ENCODE measurements at regions not wholly inside any gene's neighbourhood (a gene's known extent, or its start where the extent isn't known, plus 50 kb on each side); places are given as distances from the start of the nearest gene placed in this dataset.

- CTCF ChIA-PET (ENCODE audit: unreplicated experiment): no interaction called here
- Histone ChIP-seq H3K4me3 (ENCODE audit: low read depth, low read length, poor library complexity, severe bottlenecking) (no peak overlapping the region), H3K36me3 (ENCODE audit: insufficient read depth, low read length) (no peaks in the 10 kb centered on the region), H3K4me1 (ENCODE audit: insufficient read depth, low read length, poor library complexity, severe bottlenecking) (no peaks in the 10 kb centered on the region), H3K4me2 (ENCODE audit: low read length) (no peak overlapping the region), H3K79me2 (ENCODE audit: insufficient read depth, low read depth, low read length) (no peaks in the 10 kb centered on the region), H2AFZ (ENCODE audit: low read length) (no peak overlapping the region), H3K9me3 (ENCODE audit: low read length) (no peaks in the 10 kb centered on the region), H3K27ac (ENCODE audit: low read depth, low read length, poor library complexity, severe bottlenecking) (no peak overlapping the region), H3K9me2 (ENCODE audit: insufficient read depth, low read length) (no peaks in the 10 kb centered on the region; the same call in 1 of the 2 replicates), H4K20me1 (ENCODE audit: insufficient read depth, low read length) (no peaks in the 10 kb centered on the region)
- POLR2A ChIA-PET: interaction anchor here (1.0 kb wide), 1 partner anchor 485 kb away, joined by 3 read pairs; no protein-coding TSS in a partner anchor
- intact Hi-C loops (cut with micrococcal nuclease; ENCODE audit: unreplicated experiment): no loop called here
- no peak for DNase-seq (ENCODE audit: low spot score)
- BruUV-seq (replicated peaks): no TSS peak
- TF ChIP-seq EZH2phosphoT487 (IDR thresholded peaks at IDR 0.05; ENCODE audit: borderline replicate concordance, low read depth, low read length): no peak
- TF ChIP-seq CTCF (conservative IDR thresholded peaks at IDR 0.05; ENCODE audit: low read length): no peak
Observed at GRCh38 chr9:7533376-7534090, 266.0 kb downstream of the DMAC1 start.

GRCh38 chr9:7523426-7524043 lies 276.0 kb downstream of the DMAC1 start:
- BruUV-seq (replicated peaks): no TSS peak
- Histone ChIP-seq H3K27ac (ENCODE audit: low read depth, low read length, poor library complexity, severe bottlenecking) (no peak overlapping the region), H3K4me1 (ENCODE audit: insufficient read depth, low read length, poor library complexity, severe bottlenecking) (no peaks in the 10 kb centered on the region), H3K4me2 (ENCODE audit: low read length) (no peak overlapping the region), H3K4me3 (ENCODE audit: low read depth, low read length, poor library complexity, severe bottlenecking) (no peak overlapping the region), H4K20me1 (ENCODE audit: insufficient read depth, low read length) (no peaks in the 10 kb centered on the region), H3K9me2 (ENCODE audit: insufficient read depth, low read length) (no peaks in the 10 kb centered on the region), H3K9me3 (ENCODE audit: low read length) (no peaks in the 10 kb centered on the region), H3K79me2 (ENCODE audit: insufficient read depth, low read depth, low read length) (no peaks in the 10 kb centered on the region), H2AFZ (ENCODE audit: low read length) (no peak overlapping the region), H3K36me3 (ENCODE audit: insufficient read depth, low read length) (no peaks in the 10 kb centered on the region)
- no peak for DNase-seq (ENCODE audit: low spot score)
- ChIA-PET POLR2A (no interaction called here), CTCF (ENCODE audit: unreplicated experiment) (no interaction called here)
- intact Hi-C loops (cut with micrococcal nuclease; ENCODE audit: unreplicated experiment): no loop called here
- TF ChIP-seq EZH2phosphoT487 (IDR thresholded peaks at IDR 0.05; ENCODE audit: borderline replicate concordance, low read depth, low read length): no peak
- no peak for TF ChIP-seq CTCF (conservative IDR thresholded peaks at IDR 0.05; ENCODE audit: low read length)

- H3K9me2 ChIP-seq (ENCODE audit: insufficient read depth, low read length): no peaks in the 10 kb centered on the region
- ChIA-PET POLR2A (no interaction called here), CTCF (ENCODE audit: unreplicated experiment) (no interaction called here)
- no peak overlapping the region for H3K4me3 ChIP-seq (ENCODE audit: low read depth, low read length, poor library complexity, severe bottlenecking)
- no peaks in the 10 kb centered on the region for H3K36me3 ChIP-seq (ENCODE audit: insufficient read depth, low read length)
- no TSS peak for BruUV-seq (replicated peaks)
- no peak overlapping the region for H3K4me2 ChIP-seq (ENCODE audit: low read length)
- no peaks in the 10 kb centered on the region for H3K4me1 ChIP-seq (ENCODE audit: insufficient read depth, low read length, poor library complexity, severe bottlenecking)
- intact Hi-C loops (cut with micrococcal nuclease; ENCODE audit: unreplicated experiment): no loop called here
- H4K20me1 ChIP-seq (ENCODE audit: insufficient read depth, low read length): no peaks in the 10 kb centered on the region
- no peak for TF ChIP-seq CTCF (conservative IDR thresholded peaks at IDR 0.05; ENCODE audit: low read length)
- no peak for TF ChIP-seq EZH2phosphoT487 (IDR thresholded peaks at IDR 0.05; ENCODE audit: borderline replicate concordance, low read depth, low read length)
- H3K79me2 ChIP-seq (ENCODE audit: insufficient read depth, low read depth, low read length): no peaks in the 10 kb centered on the region
- H3K27ac ChIP-seq (ENCODE audit: low read depth, low read length, poor library complexity, severe bottlenecking): no peak overlapping the region
- DNase-seq (ENCODE audit: low spot score): no peak
- no peaks in the 10 kb centered on the region for H3K9me3 ChIP-seq (ENCODE audit: low read length)
- H2AFZ ChIP-seq (ENCODE audit: low read length): no peak overlapping the region
Observed at GRCh38 chr9:7520396-7520795, 279.2 kb downstream of the DMAC1 start.
